ENCODE measurements at regions not wholly inside any gene's neighbourhood (a gene's known extent, or its start where the extent isn't known, plus 50 kb on each side); places are given as distances from the start of the nearest gene placed in this dataset.
"Not testable (repeated sequence)": the region's sequence is repeated elsewhere in the genome, so short reads cannot be mapped to it uniquely, and the experiment has no call there.

DNA sequence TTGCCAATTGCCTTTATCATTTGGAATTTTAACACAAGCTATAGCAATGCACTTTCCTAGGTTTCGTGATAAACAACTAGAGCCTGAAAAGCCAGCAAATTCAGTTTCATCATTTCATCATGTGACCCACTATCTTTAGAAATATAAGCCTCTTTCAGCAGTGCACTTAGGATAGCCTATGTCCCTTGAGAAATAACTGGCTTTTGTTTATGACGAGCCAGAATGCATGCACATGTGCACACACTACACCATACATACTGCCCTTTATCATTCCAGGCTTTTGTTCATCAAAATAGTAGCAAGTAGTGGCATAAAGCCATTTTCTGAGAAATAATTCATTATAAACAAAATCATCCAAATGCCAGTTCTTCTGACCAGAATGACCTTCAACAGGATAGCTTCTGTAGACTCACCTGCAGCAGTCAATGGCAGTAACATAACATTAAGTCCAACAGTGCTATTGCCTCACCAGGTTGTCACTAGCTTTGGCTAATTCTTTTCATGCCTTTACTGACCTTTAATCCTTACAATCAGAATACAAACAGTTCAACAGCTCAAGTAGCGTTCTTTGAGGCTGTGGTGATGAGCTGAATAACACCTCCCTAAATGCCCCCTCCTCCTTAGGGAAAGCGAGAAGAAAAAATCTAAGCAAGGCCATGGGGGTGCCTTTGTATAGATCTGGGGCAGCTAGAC is 132.3 kb upstream of the SMARCA2 start:
- no peak for DNase-seq

DNA sequence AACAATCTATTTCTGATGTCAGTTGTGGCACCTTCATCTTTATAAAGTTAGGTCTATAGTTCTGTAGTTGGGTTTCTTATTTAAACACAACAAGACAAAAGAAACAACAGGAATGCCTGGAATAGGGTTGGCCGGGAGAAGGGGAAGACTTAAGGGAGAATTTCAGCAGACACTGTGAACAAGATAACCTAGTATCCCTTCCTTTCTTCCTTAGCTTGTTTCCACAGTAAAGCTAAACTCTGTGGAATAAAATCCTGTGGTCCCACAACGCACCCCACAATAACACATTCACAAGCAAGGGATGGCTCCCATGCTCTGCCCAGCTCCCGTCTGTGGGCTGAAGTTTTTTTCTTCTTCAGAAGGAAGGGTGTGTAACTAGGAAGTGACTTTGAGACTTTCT is 124.9 kb upstream of the SMARCA2 start:
- no peak for DNase-seq

DNA sequence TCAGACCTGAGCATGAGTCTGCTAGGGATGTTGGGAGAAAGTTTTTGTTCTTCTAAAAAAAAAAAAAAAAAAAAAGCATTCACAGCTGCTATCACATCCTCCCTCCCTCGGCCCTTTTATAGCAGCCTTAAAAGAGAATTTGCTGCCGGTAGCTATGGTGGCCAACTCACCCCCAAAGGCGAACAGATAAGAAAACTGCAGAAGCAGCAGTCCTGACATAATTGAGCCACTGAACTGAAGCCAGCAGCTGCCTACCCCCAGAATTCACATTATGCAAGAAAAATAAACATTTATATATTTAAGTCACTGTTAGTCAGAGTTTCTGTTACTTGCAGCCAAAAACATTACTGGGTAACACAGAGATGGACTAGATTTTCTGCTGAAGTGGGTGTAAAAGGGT is 124.3 kb upstream of the SMARCA2 start:
- DNase-seq, result no peak

DNA sequence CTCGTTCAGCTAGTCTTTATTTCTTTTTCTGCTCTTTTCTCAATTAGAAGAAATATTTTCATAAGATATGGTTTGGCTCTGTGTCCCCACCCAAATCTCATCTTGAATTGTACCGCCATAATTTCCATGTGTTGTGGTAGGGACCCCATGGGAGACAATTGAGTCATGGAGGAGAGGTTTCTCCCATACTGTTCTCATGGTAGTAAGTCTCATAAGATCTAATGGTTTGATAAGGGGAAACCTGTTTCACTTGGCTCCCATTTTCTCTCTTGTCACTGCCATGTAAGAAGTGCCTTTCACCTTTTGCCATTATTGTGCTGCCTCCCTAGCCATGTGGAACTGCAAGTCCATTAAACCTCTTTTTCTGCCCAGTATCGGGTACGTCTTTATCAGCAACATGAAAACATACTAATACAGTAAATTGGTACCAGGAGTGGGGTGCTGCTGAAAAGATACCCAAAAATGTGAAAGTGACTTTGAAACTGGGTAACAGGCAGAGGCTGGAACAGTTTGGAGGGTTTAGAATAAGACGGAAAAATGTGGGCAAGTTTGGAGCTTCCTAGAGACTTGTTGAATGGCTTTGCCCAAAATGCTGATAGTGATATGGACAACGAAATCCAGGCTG is 112.0 kb upstream of the SMARCA2 start:
- not testable (repeated sequence) for DNase-seq

DNA sequence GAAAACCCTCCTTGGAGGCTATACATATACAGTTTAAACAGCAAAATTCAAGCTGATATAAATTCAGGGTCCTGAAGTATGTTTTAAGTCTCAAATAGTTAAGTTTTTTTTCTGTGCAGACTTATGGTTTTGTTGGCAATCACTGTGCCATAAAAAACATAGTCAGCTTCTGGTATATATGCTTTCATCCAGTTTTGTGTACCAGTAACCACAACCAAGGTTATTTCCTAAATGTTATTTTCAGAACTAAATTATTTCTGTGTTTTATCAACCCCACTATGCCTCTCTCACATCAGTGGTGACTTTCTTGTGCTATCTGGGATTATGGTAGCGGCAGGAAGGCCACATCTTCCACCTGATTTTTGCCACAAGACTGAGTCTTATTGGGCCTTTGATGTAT is 107.7 kb upstream of the SMARCA2 start:
- no peak for DNase-seq

DNA sequence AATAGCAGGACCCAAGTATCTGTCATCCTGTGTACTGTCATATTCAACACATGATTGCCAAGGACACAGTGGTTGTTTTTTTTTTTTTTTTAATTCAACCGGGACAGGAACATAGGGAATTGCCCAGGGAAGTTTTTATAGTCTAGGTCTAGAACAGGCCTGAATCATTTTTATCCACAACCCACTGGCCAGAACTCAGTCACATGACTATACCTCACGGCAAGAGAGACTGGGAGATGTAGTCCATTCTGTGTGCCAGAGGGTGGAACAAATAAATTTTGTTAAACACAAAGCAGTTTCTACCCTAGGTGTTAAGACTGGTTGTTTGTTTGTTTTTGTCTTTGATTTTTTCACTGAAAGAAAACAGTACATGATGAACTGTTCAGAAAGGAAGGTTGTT is 105.8 kb upstream of the SMARCA2 start:
- no peak for DNase-seq

DNA sequence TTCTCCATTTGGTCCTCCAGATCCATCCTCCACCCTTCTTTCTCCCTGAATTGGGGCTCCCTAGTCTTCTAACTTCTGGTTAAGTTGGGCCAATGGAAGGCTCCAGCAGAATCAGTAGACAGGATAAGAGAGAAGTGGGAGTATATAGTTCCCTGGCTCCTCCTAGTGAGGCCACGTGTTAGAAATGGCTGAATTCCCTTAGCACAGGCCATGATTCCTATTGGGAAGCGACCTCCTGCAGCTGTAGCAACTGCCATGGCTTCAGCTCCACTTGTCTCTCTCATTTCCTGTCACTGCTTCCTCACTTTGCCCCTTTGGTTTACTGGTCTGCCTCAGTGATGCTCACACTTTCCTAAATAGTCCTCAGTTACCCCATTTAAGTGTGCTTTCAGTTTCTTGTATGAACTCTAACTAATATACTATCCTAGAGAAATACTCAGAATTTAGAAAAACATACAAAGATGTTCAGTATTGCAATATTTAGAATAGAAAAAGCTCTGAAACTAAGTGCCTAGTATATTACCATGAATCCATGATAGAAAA is 104.8 kb upstream of the SMARCA2 start:
- DNase-seq, result no peak

DNA sequence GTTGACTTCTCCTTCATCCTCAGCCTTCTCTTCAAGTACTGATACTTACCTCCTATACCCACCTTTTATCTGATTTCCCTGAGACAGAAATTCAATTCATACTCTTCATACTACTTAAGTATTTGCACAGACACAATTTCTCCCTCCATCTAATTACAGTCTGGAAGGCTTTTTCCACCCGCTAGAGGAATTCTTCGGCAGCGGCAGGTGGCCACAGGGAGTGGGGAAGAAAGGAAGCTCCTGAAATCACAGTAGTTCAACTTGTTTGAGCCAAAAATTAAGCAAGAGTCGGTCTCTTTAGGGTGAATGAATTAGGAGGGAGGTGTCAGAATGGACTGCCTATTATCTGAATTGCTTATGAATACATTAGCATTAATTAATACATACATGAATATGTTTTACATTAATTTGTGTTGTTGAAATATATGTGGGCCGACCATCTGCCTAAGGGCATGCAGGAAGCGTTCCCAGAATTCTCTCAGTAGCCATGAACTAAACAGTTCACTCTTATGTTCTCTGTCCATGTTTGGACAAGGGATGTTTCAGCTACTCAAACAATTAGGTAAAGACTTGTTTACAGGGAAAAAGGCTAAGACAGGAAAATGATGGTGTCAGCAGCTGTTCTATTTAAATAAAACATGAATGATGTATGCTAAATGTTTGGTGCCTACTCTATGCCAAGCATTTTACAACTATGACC is 101.4 kb upstream of the SMARCA2 start:
- no peak for DNase-seq

DNA sequence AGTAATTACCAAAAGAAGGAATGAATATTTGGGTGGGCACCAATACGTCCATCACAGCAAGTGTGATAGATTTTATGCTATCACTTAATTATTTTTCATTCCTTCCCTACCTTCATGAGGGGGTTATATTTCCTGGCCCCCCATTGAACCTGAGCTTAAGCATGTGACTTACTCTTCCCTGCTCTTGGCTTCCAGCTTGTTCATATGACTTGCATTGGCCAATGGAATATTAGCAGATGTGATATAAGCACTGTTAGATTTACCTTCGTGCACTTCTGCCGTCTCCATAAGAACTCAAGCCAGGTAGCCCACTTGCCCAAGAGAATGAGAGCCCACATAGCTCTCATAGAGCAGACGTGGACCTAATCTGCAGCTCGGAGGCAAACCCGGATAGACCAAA is 99.1 kb upstream of the SMARCA2 start:
- DNase-seq, result no peak

DNA sequence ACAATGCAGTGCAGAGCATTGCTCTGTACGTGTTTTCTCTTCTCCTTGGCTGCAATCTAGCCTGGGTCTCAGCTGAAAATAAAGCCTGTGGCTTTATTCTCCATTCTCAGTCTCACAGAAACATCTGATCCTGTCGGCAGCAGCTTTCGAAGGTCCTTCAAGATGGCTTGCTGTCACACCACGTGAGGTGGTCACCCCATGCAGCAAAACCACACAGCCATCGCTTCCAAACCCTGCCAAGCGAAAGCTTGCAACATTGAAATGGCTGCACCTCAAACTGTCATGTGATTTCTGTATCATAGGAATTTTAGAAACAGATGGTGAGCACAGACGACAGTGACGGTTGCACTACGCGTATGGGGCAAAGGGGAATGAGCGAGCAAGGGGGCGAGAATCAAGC is 98.5 kb upstream of the SMARCA2 start:
- no peak for DNase-seq

DNA sequence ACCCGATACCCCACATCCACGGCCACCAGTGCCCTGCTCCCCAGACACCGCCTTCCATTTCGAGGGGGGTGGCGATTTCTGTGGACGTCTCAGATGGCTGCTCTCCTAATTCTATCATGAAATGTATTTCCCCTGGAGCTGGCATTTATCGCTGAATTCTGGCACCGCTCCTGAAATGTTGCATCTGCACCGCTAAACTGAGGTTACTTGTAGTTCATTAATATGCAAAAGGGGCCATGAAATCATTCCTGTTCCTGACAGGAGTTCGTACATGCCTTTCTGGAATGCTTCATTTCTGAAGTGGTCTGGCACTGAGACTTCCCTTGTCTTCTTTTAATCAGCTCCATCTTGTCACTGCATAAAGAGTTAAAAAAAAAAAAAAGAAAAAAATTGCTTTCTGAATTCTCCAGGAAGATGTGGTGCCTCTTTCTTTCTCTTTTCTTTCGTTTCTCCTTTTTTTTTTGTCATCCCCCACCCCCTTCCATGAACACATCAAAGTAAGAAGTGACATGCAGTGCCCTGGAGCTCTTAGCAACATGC is 97.7 kb upstream of the SMARCA2 start:
- DNase-seq, result no peak

DNA sequence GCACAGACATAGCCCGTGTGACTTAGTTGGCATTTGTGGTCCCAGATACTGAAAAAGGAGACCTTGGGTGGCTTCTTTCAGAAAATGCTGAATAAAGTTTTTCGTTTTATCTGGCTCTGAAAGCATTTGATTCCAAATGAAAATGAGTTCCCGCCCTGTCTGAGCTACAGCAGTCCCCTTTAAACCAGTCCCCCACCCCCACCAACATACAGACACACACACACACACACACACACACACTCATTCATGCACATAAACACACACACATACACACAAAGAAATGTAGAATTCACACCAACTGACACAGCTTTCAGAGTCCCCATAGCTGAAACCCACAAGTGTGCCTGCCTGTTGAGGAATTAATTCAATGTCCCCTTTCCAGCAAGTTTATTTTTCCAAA is 97.0 kb upstream of the SMARCA2 start:
- no peak for DNase-seq

DNA sequence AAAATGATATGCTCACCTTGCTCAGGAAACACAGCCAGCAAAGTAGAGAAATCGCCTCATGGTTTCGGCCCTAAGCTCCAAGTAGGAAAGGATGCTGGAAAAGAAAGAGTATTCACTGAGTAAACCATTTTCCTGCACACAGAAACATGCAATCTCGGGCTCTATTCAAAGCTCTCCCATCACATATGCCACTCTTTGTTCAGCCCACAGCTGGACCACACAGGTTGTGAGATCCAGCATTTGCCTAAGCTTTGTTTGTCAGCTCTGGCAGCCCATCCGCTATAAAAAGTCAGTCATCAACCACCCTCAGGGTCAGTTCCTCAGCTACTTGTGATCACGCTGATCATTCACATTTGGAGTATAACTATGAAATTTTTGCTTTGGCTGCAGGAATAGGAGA is 96.5 kb upstream of the SMARCA2 start:
- DNase-seq, result no peak

DNA sequence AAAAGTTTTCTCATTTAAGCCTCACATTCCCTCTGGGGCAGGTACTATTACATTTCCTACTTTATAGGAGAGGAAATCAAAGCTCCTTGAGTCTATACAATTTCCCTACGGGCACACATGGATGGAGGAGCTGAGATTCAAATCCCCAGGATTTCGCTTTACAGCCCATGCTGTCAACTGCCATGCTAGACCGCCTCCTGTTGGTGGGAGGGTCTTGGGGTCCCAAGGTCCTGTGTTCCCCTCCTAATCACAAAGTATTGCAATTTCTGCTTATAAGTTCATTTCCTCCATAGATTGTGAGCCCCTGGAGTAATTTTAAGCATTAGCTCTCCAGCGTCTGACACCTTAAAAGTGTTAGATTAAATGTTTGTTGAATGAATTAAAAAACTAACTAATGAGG is 95.9 kb upstream of the SMARCA2 start:
- DNase-seq, result no peak

DNA sequence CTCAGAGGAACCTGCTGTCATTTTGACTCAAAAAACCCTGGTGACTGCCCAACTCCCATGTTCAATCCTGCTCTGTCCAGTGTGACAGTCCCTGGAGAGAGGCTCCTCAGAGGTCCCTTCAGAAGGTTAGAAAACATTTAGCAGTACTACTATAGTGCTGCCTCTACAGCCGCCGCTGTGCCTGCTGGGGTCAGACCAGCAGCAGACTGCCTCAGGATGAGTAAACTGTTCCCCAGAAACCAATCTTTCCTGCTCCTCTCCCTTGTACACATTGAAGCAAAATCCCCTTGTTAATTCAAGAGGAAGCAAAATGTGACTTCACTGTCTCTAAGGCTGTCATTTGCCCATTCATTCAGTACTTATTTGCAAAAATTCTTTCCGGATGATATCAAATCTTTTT is 94.8 kb upstream of the SMARCA2 start:
- no peak for DNase-seq

DNA sequence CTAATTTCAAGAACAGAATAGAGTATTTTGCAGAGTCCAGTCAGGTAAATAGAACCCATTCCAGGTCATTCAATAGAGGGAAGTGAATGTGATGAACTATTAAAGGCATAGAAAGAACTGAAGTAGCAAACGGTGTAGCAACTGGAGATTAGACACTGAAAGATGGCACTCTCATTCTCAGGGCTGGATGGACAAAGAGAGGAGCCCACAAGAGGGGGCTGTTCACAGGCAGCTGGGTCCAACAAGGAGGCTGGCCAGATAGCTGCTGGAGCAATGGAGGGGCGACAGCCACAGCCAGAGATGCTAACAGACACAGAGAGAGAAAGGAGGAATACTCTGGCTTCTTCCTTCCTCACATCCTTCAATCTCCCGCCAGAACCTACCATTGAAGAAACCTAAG is 93.1 kb upstream of the SMARCA2 start:
- no peak for DNase-seq

DNA sequence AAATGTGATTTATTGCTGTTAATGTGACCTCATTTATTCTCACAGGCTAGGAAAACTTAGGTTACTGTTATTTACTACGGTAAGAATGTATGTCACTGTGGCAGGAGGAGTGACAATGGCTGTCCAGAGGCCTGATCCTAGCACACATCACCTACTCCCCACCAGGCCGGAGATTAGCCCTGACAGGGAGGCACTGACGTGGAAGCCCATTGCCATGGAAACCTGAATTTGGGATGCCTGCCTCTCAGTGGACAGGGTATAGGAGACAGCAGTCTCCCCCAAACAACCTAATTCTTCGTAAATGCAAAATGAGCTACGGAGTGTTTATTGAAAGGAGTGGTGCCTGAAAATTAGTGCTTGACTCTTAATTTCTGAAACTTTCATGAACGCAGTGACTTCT is 87.6 kb upstream of the SMARCA2 start:
- no peak for DNase-seq

DNA sequence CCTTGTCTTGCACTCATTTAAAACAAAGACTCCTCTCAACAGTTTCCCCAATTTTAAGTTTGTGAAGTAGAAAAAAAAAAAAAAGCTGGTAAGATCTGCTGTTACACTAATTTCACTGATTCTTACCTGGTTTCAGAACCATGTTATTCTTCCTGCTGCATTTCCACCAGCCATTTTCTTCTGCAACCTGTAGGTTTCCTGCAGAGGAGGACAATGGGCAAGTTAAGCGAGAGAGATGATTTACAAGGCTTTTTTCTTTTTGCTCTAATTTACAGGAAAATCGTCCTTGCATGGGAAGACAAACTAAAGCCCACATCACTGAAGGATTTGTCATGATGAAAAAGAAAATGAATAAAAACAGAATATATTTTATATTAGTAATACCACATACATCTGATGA is 86.0 kb upstream of the SMARCA2 start:
- DNase-seq, result no peak

DNA sequence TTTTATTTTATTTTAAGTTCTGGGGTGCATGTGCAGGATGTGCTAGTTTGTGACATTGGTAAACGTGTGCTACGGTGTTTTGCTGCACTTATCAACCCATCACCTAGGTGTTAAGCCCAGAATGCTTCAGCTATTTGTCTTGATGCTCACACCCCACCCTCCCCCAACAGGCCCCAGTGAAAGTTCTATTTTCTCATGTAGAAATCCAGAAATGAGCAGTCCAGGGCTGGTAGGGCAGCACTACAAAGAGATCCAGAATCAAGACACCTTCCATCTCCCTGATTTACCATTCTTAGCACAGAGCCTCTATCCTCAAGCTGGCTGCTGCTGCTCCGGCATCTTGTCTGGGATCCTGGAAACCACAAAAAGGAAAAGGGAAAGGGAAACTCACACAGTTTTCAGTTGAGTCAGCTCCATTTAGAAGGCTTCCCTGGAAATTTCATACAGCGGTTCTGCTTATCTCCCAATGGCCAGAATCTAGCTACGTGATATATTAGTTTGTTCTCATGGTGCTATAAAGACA is 85.4 kb upstream of the SMARCA2 start:
- no peak for DNase-seq

DNA sequence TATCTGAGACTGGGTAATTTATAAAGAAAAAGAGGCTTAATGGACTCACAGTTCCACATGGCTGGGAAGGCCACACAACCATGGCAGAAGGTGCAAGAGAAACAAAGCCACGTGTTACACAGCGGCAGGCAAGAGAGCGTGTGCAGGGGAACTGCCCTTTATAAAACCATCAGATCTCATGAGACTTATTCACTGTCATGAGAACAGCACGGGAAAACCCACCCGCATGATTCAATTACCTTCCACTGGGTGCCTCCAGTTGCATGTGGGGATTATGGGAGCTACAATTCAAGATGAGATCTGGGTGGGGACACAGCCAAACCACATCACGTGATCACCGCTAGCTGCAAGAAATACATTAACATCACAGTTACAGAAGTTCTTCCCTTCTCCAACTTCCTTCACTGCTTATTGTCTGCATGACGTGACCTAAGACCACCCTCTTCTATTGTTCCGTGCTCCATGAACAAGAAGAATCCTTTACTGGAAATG is 84.9 kb upstream of the SMARCA2 start:
- DNase-seq, result not testable (repeated sequence)

DNA sequence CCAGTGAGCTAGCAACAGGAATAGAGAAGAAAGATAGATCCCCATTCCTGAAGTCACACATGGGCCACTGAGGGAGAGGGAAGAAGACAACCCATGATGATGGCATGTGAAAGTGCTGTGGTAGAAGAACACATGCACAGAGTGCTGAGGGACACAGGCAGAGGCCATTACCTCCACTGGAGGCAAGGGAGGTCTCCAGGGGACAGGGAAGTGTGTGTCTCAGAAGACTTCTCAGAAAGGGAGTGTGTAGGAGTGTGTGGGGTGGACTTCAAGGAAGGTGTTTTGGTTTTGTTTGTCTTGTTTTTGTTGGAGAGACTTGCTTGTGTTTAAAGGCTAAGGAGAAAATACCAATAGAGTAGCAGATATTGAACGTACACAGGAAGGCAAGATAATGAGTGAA is 77.0 kb upstream of the SMARCA2 start:
- no peak for DNase-seq

DNA sequence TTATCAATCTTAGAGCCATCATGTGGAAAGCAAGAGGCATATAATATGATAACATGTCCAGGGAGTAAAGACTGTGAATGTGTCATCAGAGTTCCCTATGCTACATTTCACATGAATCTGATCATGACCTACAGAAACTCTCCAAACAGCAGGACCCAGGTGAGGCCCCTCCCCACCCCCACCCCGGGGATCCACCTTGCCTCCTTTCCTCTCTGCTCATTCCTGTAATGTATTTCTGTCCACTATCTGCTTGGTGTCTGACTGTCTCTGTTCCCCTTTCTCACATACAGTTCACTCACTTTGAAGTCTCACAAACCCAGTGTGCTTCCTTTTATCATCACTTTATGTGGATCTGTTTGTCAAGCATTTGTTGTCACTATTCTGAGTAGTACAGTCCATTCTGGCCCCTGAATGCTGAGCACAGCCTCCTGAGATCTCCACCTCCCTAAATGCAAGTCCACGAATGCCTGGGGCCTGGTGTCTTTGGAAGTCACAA is 76.4 kb upstream of the SMARCA2 start:
- no peak for DNase-seq

DNA sequence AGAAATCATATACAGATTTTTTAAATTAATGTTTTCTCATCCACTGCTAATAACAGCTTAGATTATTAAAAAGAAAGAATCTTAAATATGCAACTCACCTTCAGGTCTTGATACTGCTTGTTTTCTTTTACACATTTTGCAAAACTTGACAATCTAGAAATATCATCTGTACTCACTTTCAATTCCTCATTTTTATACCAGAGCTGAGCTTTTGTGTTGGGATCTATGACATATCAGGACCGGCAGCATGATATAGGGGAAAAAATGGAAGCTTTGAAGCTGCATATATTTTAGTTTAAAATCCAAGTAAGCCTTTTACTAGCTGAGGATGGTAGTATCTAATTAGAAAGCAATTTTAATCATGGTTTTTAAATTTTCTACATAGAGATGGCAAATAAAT is 75.7 kb upstream of the SMARCA2 start:
- no peak for DNase-seq

All from NCI-H2107 (cell line).